Suprapubic skin (tissue), 4 donors: ENCODE measurements at regions not wholly inside any gene's neighbourhood (a gene's known extent, or its start where the extent isn't known, plus 50 kb on each side); places are given as distances from the start of the nearest gene placed in this dataset.

Source experiments
- CTCF ChIP-seq, 2 donors: fragments of 200-600 bp in 1 of 2; fragments of 450-650 bp in 1 of 2; sonication (generic) in 1 of 2; IDR thresholded peaks; one replicate each; pipeline ENCODE4 v1.5.1; 2016 to 2019; ENCODE audit warnings: antibody characterized with exemption in 2 of 2, mild to moderate bottlenecking in 1 of 2, moderate library complexity in 1 of 2
- EP300 ChIP-seq: sonication (generic); formaldehyde crosslinking; IDR thresholded peaks from one replicate; pipeline ENCODE4 v1.6.1; 2017; ENCODE audit warnings: antibody characterized with exemption
- POLR2AphosphoS5 ChIP-seq, 3 donors: sonication (generic); formaldehyde crosslinking; IDR thresholded peaks; one replicate each; pipeline ENCODE4 v1.6.1; 2017; ENCODE audit warnings: antibody characterized with exemption in 3 of 3

- no peak for TF ChIP-seq CTCF (IDR thresholded peaks at IDR 0.05)
- TF ChIP-seq EP300: no peak
- TF ChIP-seq POLR2AphosphoS5 (IDR thresholded peaks at IDR 0.05): no peak
These were observed 2319.5 kb downstream of the ARAP2 start for GRCh38 chr4:33924811-33925210.
